Tibial artery (tissue), 4 donors: ENCODE measurements at regions not wholly inside any gene's neighbourhood (a gene's known extent, or its start where the extent isn't known, plus 50 kb on each side); places are given as distances from the start of the nearest gene placed in this dataset.

Source experiments
- DNase-seq, 2 donors: peaks; one replicate each; pipeline ENCODE4 v3.0.0-alpha.2; 2019
- H3K27ac ChIP-seq, 2 donors: fragments of 200-600 bp; sonication (generic) in 1 of 2; 1 replicate in 1 of 2; 2 replicates in 1 of 2; pipeline ENCODE4 v1.5.1; 2018 to 2019; ENCODE audit warnings: mild to moderate bottlenecking in 1 of 2
- H3K27me3 ChIP-seq, 2 donors: fragments of 200-600 bp; sonication (generic) in 1 of 2; one replicate each; pipeline versions ENCODE4 v1.5.1 to v1.6.0; 2016 to 2019
- H3K36me3 ChIP-seq, 3 donors: fragments of 200-600 bp; sonication (generic) in 2 of 3; one replicate each; pipeline ENCODE4 v1.5.1; 2016 to 2019; ENCODE audit warnings: mild to moderate bottlenecking in 2 of 3
- H3K4me1 ChIP-seq, 4 donors: fragments of 200-600 bp; sonication (generic) in 2 of 4; 1 replicate in 3 of 4; 2 replicates in 1 of 4; pipeline ENCODE4 v1.5.1; 2016 to 2019
- H3K4me3 ChIP-seq, 2 donors: fragments of 200-600 bp; sonication (generic) in 1 of 2; 1 replicate in 1 of 2; 2 replicates in 1 of 2; pipeline ENCODE4 v1.5.1; 2018 to 2019; ENCODE audit warnings: mild to moderate bottlenecking in 2 of 2
- H3K9me3 ChIP-seq, 3 donors: fragments of 200-600 bp; sonication (generic) in 1 of 3; one replicate each; pipeline ENCODE4 v1.5.1; 2016 to 2019
- intact Hi-C: fragments of 100-400 bp; cut with DNase I; formaldehyde crosslinking; loops from one replicate; pipeline ENCODE4 v1.15.0; 2023; ENCODE audit warnings: low total_unique reads
- TF ChIP-seq, protein P1 (sequence below), 2 experiments: fragments of 200-600 bp in 1 of 2; fragments of 450-650 bp in 1 of 2; IDR thresholded peaks; one replicate each; pipeline ENCODE4 v1.5.1; 2017 to 2019; ENCODE audit warnings: antibody characterized with exemption in 2 of 2, mild to moderate bottlenecking in 1 of 2, moderate library complexity in 1 of 2

DNA sequence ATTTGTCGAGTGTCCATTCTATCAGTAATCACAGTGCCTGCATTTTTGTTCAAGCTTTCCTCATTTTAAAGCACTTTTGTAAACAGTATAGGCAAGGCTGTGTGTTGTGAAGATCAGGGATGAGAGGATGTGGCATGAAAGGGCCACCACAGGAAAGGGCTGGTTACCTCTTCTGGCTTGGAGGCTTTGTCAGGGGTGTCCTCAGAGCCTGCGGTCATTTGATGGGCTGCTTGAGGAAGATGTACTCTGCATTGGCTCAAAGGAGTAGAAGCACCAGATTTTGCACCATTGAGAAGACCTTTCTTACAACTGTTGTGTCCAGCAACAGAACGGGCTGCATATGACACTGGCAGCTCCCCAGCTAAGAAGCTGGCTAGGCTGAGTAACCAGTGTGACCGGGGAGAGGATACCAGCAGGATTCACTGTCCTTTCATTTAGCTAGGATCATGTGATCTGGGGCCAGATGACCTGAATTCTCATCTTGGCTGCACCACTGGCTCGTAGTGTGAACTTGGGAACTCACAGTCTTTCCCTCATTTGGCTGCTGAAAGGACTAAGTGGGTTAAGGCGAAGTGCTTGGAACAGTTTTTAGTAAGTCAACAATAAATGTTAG, 380.2 kb downstream of the FGF9 start:
- no peaks in the 10 kb centered on the region for H3K9me3 ChIP-seq
- H3K36me3 ChIP-seq, result no peaks in the 10 kb centered on the region
- no peaks in the 10 kb centered on the region for H3K27me3 ChIP-seq
- no peak overlapping the region for H3K27ac ChIP-seq
- H3K4me3 ChIP-seq, result no peak overlapping the region
- intact Hi-C loops, result no loop called here
- DNase-seq, result no peak
- TF ChIP-seq, protein P1, sequence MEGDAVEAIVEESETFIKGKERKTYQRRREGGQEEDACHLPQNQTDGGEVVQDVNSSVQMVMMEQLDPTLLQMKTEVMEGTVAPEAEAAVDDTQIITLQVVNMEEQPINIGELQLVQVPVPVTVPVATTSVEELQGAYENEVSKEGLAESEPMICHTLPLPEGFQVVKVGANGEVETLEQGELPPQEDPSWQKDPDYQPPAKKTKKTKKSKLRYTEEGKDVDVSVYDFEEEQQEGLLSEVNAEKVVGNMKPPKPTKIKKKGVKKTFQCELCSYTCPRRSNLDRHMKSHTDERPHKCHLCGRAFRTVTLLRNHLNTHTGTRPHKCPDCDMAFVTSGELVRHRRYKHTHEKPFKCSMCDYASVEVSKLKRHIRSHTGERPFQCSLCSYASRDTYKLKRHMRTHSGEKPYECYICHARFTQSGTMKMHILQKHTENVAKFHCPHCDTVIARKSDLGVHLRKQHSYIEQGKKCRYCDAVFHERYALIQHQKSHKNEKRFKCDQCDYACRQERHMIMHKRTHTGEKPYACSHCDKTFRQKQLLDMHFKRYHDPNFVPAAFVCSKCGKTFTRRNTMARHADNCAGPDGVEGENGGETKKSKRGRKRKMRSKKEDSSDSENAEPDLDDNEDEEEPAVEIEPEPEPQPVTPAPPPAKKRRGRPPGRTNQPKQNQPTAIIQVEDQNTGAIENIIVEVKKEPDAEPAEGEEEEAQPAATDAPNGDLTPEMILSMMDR (IDR thresholded peaks at IDR 0.05), result no peak
- no peaks in the 10 kb centered on the region for H3K4me1 ChIP-seq

DNA sequence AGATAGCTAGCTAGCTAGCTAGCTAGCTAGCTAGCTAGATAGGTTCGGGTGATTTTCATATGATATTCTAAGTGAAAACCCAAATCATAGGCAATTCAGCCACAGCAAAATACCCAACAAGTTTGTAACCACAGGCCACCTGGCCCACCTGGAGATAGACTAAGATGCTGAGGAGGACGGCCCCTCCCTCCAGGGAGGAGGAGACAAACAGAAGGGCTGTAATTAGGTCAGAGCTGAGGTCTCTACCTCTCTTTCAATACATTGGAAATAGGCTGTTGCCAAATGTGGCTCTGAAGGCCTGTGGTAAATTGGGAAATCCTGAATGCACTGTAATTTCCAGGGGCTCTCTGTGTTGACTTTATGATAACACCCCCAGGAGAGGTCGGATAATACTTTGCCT, 382.2 kb downstream of the FGF9 start:
- Histone ChIP-seq H3K27ac (no peak overlapping the region), H3K36me3 (no peaks in the 10 kb centered on the region), H3K9me3 (no peaks in the 10 kb centered on the region), H3K27me3 (no peaks in the 10 kb centered on the region), H3K4me3 (no peak overlapping the region), H3K4me1 (no peaks in the 10 kb centered on the region)
- intact Hi-C loops, result no loop called here
- no peak for DNase-seq
- TF ChIP-seq, protein P1 (IDR thresholded peaks at IDR 0.05), result no peak

DNA sequence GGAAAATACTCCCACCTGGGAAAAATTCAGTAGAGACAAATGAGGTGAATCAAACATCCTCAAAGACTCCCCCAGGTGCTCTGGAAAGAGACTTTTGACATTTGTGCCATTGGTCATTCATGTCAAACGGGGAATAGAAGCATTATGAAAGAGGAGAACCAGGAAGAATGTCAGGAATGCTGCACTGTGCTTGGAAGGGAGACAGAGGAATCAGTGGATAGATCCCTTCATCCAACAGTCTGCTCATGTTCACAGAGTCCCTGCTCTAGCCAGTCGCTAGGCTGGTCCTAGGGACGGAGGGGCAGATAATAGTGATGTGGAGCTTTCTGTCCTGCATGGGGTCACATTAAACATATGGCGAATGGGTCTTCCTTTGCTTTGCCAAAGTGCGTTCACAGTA, 384.4 kb downstream of the FGF9 start:
- Histone ChIP-seq H3K4me1 (no peaks in the 10 kb centered on the region), H3K9me3 (no peaks in the 10 kb centered on the region), H3K4me3 (no peak overlapping the region), H3K27ac (no peak overlapping the region), H3K27me3 (no peaks in the 10 kb centered on the region), H3K36me3 (no peaks in the 10 kb centered on the region)
- TF ChIP-seq, protein P1 (IDR thresholded peaks at IDR 0.05), result no peak
- intact Hi-C loops, result no loop called here
- no peak for DNase-seq

DNA sequence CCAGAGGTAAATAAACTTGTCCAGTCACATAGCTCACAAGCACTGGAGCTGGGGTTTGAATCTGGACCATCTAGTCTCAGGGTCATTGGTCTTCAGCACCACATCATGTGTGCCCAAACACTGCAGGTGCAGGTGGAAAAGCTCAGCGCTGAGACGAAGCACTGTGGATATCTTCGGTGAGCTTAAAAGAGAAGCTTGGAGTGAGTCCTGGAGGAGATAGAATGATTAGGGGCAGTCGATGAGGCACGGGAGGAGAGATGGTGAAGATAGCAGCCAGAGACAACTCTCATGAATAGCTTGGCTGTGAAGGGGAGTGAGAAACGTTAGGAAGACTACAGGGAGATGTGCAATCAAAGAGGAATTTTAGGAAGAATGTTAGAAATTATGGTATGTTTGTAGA, 389.3 kb downstream of the FGF9 start:
- Histone ChIP-seq H3K4me1 (no peaks in the 10 kb centered on the region), H3K27me3 (no peaks in the 10 kb centered on the region), H3K36me3 (no peaks in the 10 kb centered on the region), H3K4me3 (no peak overlapping the region), H3K9me3 (no peaks in the 10 kb centered on the region), H3K27ac (no peak overlapping the region)
- TF ChIP-seq, protein P1 (IDR thresholded peaks at IDR 0.05), result no peak
- DNase-seq, result no peak
- intact Hi-C loops, result no loop called here

DNA sequence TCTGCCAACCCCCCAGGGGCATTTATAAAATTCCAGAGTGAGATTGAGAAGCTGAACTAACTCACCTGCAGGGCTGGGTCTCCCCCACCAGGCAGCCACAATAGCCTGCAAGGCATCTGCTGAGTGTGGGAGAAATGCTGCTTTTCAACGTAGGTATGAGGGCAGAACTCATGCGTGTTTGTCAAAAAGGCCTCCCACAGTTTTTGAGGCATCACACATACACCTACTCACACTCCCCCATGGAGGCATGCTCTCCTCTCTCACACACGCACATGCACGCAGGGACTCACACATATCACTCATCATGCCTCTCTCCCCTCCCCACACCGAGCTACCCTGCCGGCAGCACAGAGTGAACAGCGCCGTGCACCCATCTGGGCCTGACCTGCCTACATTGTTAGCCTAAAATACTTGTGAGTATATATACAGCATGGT, 390.5 kb downstream of the FGF9 start:
- TF ChIP-seq, protein P1 (IDR thresholded peaks at IDR 0.05), result no peak
- intact Hi-C loops, result no loop called here
- Histone ChIP-seq H3K9me3 (no peaks in the 10 kb centered on the region), H3K36me3 (no peaks in the 10 kb centered on the region), H3K4me1 (no peaks in the 10 kb centered on the region), H3K4me3 (no peak overlapping the region), H3K27me3 (no peaks in the 10 kb centered on the region), H3K27ac (no peak overlapping the region)
- no peak for DNase-seq
